Liver (tissue), 3 donors: ENCODE measurements at regions not wholly inside any gene's neighbourhood (a gene's known extent, or its start where the extent isn't known, plus 50 kb on each side); places are given as distances from the start of the nearest gene placed in this dataset.

ENCODE experiments used
- ATF3 ChIP-seq: IDR thresholded peaks from 2 replicates; pipeline ENCODE4 v1.6.1; 2016; ENCODE audit warnings: antibody characterized with exemption
- EGR1 ChIP-seq, 2 donors: IDR thresholded peaks; 2 replicates each; pipeline ENCODE4 v1.6.1; 2016 to 2018; ENCODE audit warnings: antibody characterized with exemption in 2 of 2, low read depth in 2 of 2
- GABPA ChIP-seq, 2 donors: IDR thresholded peaks in 1 of 2; conservative IDR thresholded peaks in 1 of 2; 2 replicates each; pipeline ENCODE4 v1.6.1; 2016; ENCODE audit warnings: antibody characterized with exemption in 2 of 2, mild to moderate bottlenecking in 1 of 2, moderate library complexity in 1 of 2
- NR2F2 ChIP-seq: IDR thresholded peaks from 2 replicates; pipeline ENCODE4 v1.6.1; 2016; ENCODE audit warnings: antibody characterized with exemption
- RXRA ChIP-seq, 2 donors: IDR thresholded peaks; 2 replicates each; pipeline ENCODE4 v1.6.1; 2017 to 2018; ENCODE audit warnings: antibody characterized with exemption in 2 of 2, mild to moderate bottlenecking in 1 of 2
- SP1 ChIP-seq: IDR thresholded peaks from 2 replicates; pipeline ENCODE4 v1.6.1; 2018; ENCODE audit warnings: antibody characterized with exemption, mild to moderate bottlenecking
- YY1 ChIP-seq: IDR thresholded peaks from 2 replicates; pipeline ENCODE4 v1.6.1; 2016; ENCODE audit warnings: antibody characterized with exemption, mild to moderate bottlenecking
- TF ChIP-seq, protein P1 (sequence below): fragments of 150-350 bp; IDR thresholded peaks from 2 replicates; pipeline ENCODE4 v1.5.1; 2017; ENCODE audit warnings: improper control_type of control experiment, low read depth, low read length; ENCODE audit not compliant: missing input control
- TF ChIP-seq, protein P2 (sequence below): IDR thresholded peaks from 2 replicates; pipeline ENCODE4 v1.6.1; 2016; ENCODE audit warnings: antibody characterized with exemption
- donor health status: healthy.
- donor health status: healthy.

DNA sequence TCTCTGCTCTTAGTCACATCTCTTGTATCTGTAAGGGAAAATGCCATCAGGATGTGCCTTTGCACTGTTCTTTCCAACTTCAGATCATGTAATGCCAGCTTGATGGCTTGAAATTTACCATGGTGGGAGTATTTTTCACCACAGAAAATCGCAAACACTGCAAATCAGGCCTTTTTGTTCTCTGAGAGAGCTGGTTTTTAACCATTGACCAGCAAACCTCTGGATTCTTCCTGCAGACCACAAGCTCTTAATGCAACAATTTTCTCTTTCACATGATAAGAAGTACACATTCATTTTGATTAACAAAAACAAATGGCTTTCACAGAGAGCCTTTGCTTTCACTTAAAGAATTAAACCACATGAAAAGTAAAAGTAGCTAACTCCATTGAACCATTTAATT lies 145.4 kb upstream of the NEBL start:
- TF ChIP-seq YY1 (no peak), GABPA (IDR thresholded peaks at IDR 0.05 in 1 of 2, conservative IDR thresholded peaks at IDR 0.05 in 1 of 2) (no peak), SP1 (no peak), RXRA (IDR thresholded peaks at IDR 0.05) (no peak), ATF3 (no peak), EGR1 (IDR thresholded peaks at IDR 0.05; ENCODE audit: low read depth in 2 of 2) (no peak), NR2F2 (no peak)
- TF ChIP-seq, protein P1, sequence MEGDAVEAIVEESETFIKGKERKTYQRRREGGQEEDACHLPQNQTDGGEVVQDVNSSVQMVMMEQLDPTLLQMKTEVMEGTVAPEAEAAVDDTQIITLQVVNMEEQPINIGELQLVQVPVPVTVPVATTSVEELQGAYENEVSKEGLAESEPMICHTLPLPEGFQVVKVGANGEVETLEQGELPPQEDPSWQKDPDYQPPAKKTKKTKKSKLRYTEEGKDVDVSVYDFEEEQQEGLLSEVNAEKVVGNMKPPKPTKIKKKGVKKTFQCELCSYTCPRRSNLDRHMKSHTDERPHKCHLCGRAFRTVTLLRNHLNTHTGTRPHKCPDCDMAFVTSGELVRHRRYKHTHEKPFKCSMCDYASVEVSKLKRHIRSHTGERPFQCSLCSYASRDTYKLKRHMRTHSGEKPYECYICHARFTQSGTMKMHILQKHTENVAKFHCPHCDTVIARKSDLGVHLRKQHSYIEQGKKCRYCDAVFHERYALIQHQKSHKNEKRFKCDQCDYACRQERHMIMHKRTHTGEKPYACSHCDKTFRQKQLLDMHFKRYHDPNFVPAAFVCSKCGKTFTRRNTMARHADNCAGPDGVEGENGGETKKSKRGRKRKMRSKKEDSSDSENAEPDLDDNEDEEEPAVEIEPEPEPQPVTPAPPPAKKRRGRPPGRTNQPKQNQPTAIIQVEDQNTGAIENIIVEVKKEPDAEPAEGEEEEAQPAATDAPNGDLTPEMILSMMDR: no peak
- TF ChIP-seq, protein P2, sequence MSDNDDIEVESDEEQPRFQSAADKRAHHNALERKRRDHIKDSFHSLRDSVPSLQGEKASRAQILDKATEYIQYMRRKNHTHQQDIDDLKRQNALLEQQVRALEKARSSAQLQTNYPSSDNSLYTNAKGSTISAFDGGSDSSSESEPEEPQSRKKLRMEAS: no peak
